Loucy (cell line): ENCODE measurements at regions not wholly inside any gene's neighbourhood (a gene's known extent, or its start where the extent isn't known, plus 50 kb on each side); places are given as distances from the start of the nearest gene placed in this dataset.

ENCODE experiments used
- H2AFZ ChIP-seq: fragments of 200-600 bp; sonication (generic); 2 replicates; pipeline ENCODE4 v1.6.0; 2016; ENCODE audit warnings: antibody characterized with exemption, mild to moderate bottlenecking, low read length, moderate library complexity
- H3F3A ChIP-seq: fragments of 200-600 bp; 2 replicates; pipeline ENCODE4 v1.6.0; 2016; ENCODE audit warnings: antibody characterized with exemption, low read depth, mild to moderate bottlenecking
- H3K27me3 ChIP-seq: fragments of 200-600 bp; sonication (generic); 2 replicates; pipeline ENCODE4 v1.6.1; 2014; ENCODE audit warnings: low read length, mild to moderate bottlenecking; ENCODE audit not compliant: insufficient read depth, poor library complexity, severe bottlenecking
- H3K36me3 ChIP-seq: fragments of 200-600 bp; sonication (generic); 2 replicates; pipeline ENCODE4 v1.6.1; 2016; ENCODE audit warnings: low read length; ENCODE audit not compliant: insufficient read depth
- H3K4me1 ChIP-seq: fragments of 200-600 bp; sonication (generic); 2 replicates; pipeline ENCODE4 v1.5.1; 2014; ENCODE audit warnings: low read length, mild to moderate bottlenecking; ENCODE audit not compliant: insufficient read depth, poor library complexity, severe bottlenecking
- H3K4me2 ChIP-seq: fragments of 200-600 bp; sonication (generic); 2 replicates; pipeline ENCODE4 v1.6.0; 2014; ENCODE audit warnings: antibody characterized with exemption, low read length, low read depth, mild to moderate bottlenecking; ENCODE audit not compliant: poor library complexity, severe bottlenecking
- H3K4me3 ChIP-seq: fragments of 200-600 bp; sonication (generic); 2 replicates; pipeline ENCODE4 v1.5.1; 2014; ENCODE audit warnings: low read length, mild to moderate bottlenecking, mixed read lengths; ENCODE audit not compliant: poor library complexity, severe bottlenecking
- H3K79me2 ChIP-seq: fragments of 200-600 bp; sonication (generic); 2 replicates; pipeline ENCODE4 v1.6.1; 2014; ENCODE audit warnings: low read length; ENCODE audit not compliant: insufficient read depth
- H3K9ac ChIP-seq: fragments of 200-600 bp; sonication (generic); 2 replicates; pipeline ENCODE4 v1.6.0; 2014; ENCODE audit warnings: mild to moderate bottlenecking, low read depth, low read length, moderate library complexity; ENCODE audit not compliant: poor library complexity, severe bottlenecking
- H3K9me2 ChIP-seq: fragments of 200-600 bp; sonication (generic); replicated peaks from 2 replicates; pipeline ENCODE4 v1.6.1; 2016; ENCODE audit warnings: low read depth, low read length, mixed read lengths
- H3K9me3 ChIP-seq: fragments of 200-600 bp; sonication (generic); 2 replicates; pipeline ENCODE4 v1.6.1; 2014; ENCODE audit warnings: mild to moderate bottlenecking, antibody characterized with exemption, low read length, low read depth; ENCODE audit not compliant: insufficient read depth
- H4K20me1 ChIP-seq: fragments of 200-600 bp; sonication (generic); 2 replicates; pipeline ENCODE4 v1.6.0; 2014; ENCODE audit warnings: antibody characterized with exemption, low read length, mild to moderate bottlenecking; ENCODE audit not compliant: insufficient read depth, poor library complexity, severe bottlenecking
- CTCF ChIP-seq: fragments of 200-600 bp; sonication (generic); conservative IDR thresholded peaks from 2 replicates; pipeline ENCODE4 v1.5.1; 2014; ENCODE audit warnings: mild to moderate bottlenecking, antibody characterized with exemption, low read length
- EZH2phosphoT487 ChIP-seq: fragments of 200-600 bp; IDR thresholded peaks from 2 replicates; pipeline ENCODE4 v1.6.1; 2018; ENCODE audit warnings: antibody characterized with exemption, mild to moderate bottlenecking, moderate library complexity, borderline replicate concordance

GRCh38 chr17:69715656-69716055, 301.2 kb downstream of the MAP2K6 start:
- H2AFZ ChIP-seq, result no peak overlapping the region
- H3F3A ChIP-seq, result no peaks in the 10 kb centered on the region
- H3K79me2 ChIP-seq, result no peaks in the 10 kb centered on the region
- no peak overlapping the region for H3K4me3 ChIP-seq
- no peaks in the 10 kb centered on the region for H3K9me3 ChIP-seq
- no peaks in the 10 kb centered on the region for H3K27me3 ChIP-seq
- no peaks in the 10 kb centered on the region for H4K20me1 ChIP-seq
- no peaks in the 10 kb centered on the region for H3K36me3 ChIP-seq
- H3K4me2 ChIP-seq, result no peak overlapping the region
- TF ChIP-seq EZH2phosphoT487 (no peak), CTCF (no peak)
- H3K9ac ChIP-seq, result no peak overlapping the region
- H3K9me2 ChIP-seq, result no peaks in the 10 kb centered on the region
- no peaks in the 10 kb centered on the region for H3K4me1 ChIP-seq

- Histone ChIP-seq H3K79me2 (no peaks in the 10 kb centered on the region), H3K9ac (no peak overlapping the region), H3K4me1 (no peaks in the 10 kb centered on the region), H4K20me1 (no peaks in the 10 kb centered on the region), H2AFZ (no peak overlapping the region), H3F3A (no peaks in the 10 kb centered on the region), H3K9me2 (no peaks in the 10 kb centered on the region), H3K4me3 (no peak overlapping the region), H3K36me3 (no peaks in the 10 kb centered on the region), H3K27me3 (no peaks in the 10 kb centered on the region), H3K9me3 (no peaks in the 10 kb centered on the region), H3K4me2 (no peak overlapping the region)
- TF ChIP-seq CTCF (no peak), EZH2phosphoT487 (no peak)
These were observed 302.1 kb downstream of the MAP2K6 start for GRCh38 chr17:69716556-69716955.

GRCh38 chr17:69717214-69717613, 302.7 kb downstream of the MAP2K6 start:
- Histone ChIP-seq H4K20me1 (no peaks in the 10 kb centered on the region), H3K36me3 (no peaks in the 10 kb centered on the region), H3F3A (no peaks in the 10 kb centered on the region), H3K4me2 (no peak overlapping the region), H2AFZ (no peak overlapping the region), H3K9me3 (no peaks in the 10 kb centered on the region), H3K4me3 (no peak overlapping the region), H3K4me1 (no peaks in the 10 kb centered on the region), H3K9ac (no peak overlapping the region), H3K79me2 (no peaks in the 10 kb centered on the region), H3K9me2 (no peaks in the 10 kb centered on the region), H3K27me3 (no peaks in the 10 kb centered on the region)
- TF ChIP-seq CTCF (no peak), EZH2phosphoT487 (no peak)
